ENCODE measurements at regions not wholly inside any gene's neighbourhood (a gene's known extent, or its start where the extent isn't known, plus 50 kb on each side); places are given as distances from the start of the nearest gene placed in this dataset.

- DNase-seq, result no peak
- TF ChIP-seq CTCF (IDR thresholded peaks at IDR 0.05), result no peak
- Histone ChIP-seq H3K4me3 (no peak overlapping the region), H3K9me3 (no peaks in the 10 kb centered on the region), H3K27me3 (peaks cover 0 to 4% of the 10 kb centered on the region in 2 donors), H3K27ac (no peak overlapping the region), H3K4me1 (no peaks in the 10 kb centered on the region), H3K36me3 (no peaks in the 10 kb centered on the region)
- intact Hi-C loops (cut with DNase I; ENCODE audit: low total_unique reads), result no loop called here
These were observed 111.5 kb upstream of the LGALSL start for GRCh38 chr2:64342195-64343099.

- Histone ChIP-seq H3K4me3 (no peak overlapping the region), H3K36me3 (no peaks in the 10 kb centered on the region), H3K9me3 (no peaks in the 10 kb centered on the region), H3K27me3 (no peaks in the 10 kb centered on the region), H3K4me1 (peaks cover 0 to 3% (median 0%) of the 10 kb centered on the region in 4 donors), H3K27ac (no peak overlapping the region)
- intact Hi-C loops (cut with DNase I; ENCODE audit: low total_unique reads), result loop anchor here (5.0 kb wide), 1 partner anchor 227 kb away; no protein-coding TSS in a partner anchor
- TF ChIP-seq CTCF (IDR thresholded peaks at IDR 0.05), result no peak
- no peak for DNase-seq
These were observed 108.9 kb upstream of the LGALSL start for GRCh38 chr2:64344999-64345576.

- Histone ChIP-seq H3K27ac (no peak overlapping the region), H3K27me3 (no peaks in the 10 kb centered on the region), H3K36me3 (no peaks in the 10 kb centered on the region), H3K9me3 (no peaks in the 10 kb centered on the region), H3K4me1 (peaks cover 0 to 3% (median 0%) of the 10 kb centered on the region in 4 donors), H3K4me3 (no peak overlapping the region)
- intact Hi-C loops (cut with DNase I; ENCODE audit: low total_unique reads), result loop anchor here (5.0 kb wide), 1 partner anchor 226 kb away; no protein-coding TSS in a partner anchor
- no peak for DNase-seq
- no peak for TF ChIP-seq CTCF (IDR thresholded peaks at IDR 0.05)
These were observed 108.0 kb upstream of the LGALSL start for GRCh38 chr2:64345998-64346397.

GRCh38 chr2:64348386-64349130 is 105.4 kb upstream of the LGALSL start:
- Histone ChIP-seq H3K4me1 (peaks cover 0 to 3% (median 0%) of the 10 kb centered on the region in 4 donors), H3K36me3 (no peaks in the 10 kb centered on the region), H3K4me3 (no peak overlapping the region), H3K27me3 (no peaks in the 10 kb centered on the region), H3K9me3 (no peaks in the 10 kb centered on the region), H3K27ac (no peak overlapping the region)
- intact Hi-C loops (cut with DNase I; ENCODE audit: low total_unique reads), result loop anchor here (5.0 kb wide), 1 partner anchor 224 kb away; no protein-coding TSS in a partner anchor
- DNase-seq, result no peak
- TF ChIP-seq CTCF (IDR thresholded peaks at IDR 0.05), result no peak

GRCh38 chr2:64349131-64349530 is 104.8 kb upstream of the LGALSL start:
- no peak overlapping the region for H3K4me3 ChIP-seq
- no peaks in the 10 kb centered on the region for H3K27me3 ChIP-seq
- H3K9me3 ChIP-seq, result no peaks in the 10 kb centered on the region
- peaks cover 0 to 3% (median 0%) of the 10 kb centered on the region in 4 donors for H3K4me1 ChIP-seq
- no peak for DNase-seq
- intact Hi-C loops (cut with DNase I; ENCODE audit: low total_unique reads), result loop anchor here (5.0 kb wide), 1 partner anchor 223 kb away; no protein-coding TSS in a partner anchor
- no peak overlapping the region for H3K27ac ChIP-seq
- no peak for TF ChIP-seq CTCF (IDR thresholded peaks at IDR 0.05)
- H3K36me3 ChIP-seq, result no peaks in the 10 kb centered on the region
